ENCODE measurements at regions not wholly inside any gene's neighbourhood (a gene's known extent, or its start where the extent isn't known, plus 50 kb on each side); places are given as distances from the start of the nearest gene placed in this dataset.

DNA sequence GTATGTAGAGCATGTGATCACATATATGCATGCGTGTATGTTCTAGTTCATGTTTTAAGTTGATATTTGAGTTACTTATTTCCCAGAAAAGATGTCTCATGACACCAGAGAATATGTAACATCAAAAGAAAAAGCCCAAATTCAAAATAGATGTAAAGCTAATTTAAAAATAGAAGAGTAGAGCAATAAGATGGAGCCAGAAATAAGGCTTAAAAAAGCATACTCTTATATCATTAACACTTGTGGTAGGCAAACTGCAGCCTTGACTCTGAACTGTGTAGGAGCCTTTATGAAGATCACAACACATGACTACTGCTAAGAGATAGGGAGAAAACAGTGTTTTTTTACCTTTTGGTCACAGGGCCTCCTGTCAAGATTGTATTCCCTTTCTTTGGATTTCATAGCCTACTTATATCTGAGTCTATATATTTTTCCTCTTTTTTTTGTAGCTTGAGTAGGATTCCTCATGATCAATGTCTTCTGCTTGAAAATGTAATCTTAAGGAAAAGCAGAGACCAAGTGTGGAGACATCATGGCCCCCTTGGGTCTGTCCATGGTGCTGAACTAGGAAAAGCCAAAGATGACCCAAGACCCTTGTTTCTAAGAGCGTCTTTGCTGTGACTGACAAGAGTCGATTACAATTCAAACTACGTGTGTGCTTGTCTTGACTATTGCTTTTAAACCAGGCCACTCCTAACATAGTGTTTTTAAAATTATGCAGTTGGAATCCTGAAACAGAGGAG, 390.4 kb downstream of the SHISA9 start:
- DNase-seq (ENCODE audit: low read depth in 2 of 2), result no peak

DNA sequence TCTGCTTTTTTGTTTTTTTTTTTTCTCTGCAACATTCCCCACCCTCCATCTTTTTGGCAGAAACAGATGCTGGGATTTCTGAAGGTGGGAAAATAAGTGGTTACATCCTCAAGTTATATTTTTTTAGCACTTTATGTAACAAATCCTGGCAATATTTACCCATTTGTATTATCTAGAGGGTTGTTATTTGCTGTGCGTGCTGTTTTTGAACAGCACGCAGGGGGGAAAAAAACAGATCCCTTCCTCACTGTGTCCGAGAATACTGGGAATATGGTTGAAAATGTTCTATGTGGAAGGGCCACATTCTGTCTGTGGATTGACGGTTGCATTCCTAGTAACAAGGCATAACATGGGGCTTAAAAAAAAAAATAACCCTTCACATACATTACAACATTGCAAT, 394.8 kb downstream of the SHISA9 start:
- no peak for DNase-seq (ENCODE audit: low read depth in 2 of 2)

DNA sequence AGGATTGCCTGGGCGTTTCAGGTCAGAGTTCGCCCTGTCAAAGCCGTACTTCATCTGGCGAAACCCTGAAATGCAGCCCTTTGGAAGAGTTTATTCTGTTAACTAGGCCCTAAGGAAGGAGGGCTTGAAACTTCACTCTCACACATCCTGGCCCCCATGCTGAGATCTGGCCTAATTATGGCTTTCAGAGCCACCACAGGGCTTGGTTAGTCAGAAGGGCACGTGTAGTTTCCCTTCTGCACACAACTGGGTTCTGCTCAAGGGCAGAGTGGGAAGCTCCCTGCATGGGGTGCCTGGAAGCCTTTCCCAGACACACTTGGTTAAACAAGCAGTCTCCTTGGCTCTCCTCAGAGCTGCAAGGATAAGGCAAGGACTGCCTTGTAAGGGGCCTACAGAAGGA, 397.3 kb downstream of the SHISA9 start:
- DNase-seq (ENCODE audit: low read depth in 2 of 2), result no peak

DNA sequence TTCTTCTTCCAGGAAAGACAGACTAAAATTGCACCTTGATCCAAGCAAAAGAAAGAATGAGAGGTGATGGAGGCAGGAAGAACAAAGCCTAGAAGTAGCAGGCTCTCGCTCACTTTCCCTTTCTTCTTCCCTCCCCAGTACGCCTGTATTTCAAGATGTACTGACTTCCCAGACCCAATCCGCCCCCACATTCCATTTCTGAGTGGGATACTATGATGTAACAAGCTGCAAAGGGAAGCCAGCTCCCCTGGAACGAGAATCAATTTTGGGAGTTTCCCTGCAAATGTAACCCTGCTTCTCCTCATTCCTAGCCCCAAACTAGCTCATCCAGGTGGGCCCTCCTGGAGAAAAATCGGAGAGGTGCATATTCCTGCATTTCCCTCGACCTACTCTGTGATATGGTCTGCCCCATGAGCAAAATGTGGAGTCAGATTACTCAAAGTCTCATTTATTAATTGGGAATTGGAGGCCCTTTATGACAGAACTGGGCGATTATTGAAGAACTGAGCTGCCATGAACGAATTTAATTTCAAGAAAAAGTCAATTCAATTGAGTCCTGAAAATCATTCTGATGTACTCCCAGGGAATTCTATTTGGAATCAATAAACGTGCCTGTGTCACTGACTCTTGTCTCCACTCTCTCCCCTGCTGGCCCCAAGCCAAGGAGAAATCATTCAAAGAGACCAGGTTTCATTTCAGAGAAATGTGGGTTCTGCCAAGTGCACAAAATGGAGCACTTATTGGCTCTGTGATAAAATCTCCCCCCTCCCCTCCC, 398.9 kb downstream of the SHISA9 start:
- DNase-seq (ENCODE audit: low read depth in 2 of 2), result no peak

DNA sequence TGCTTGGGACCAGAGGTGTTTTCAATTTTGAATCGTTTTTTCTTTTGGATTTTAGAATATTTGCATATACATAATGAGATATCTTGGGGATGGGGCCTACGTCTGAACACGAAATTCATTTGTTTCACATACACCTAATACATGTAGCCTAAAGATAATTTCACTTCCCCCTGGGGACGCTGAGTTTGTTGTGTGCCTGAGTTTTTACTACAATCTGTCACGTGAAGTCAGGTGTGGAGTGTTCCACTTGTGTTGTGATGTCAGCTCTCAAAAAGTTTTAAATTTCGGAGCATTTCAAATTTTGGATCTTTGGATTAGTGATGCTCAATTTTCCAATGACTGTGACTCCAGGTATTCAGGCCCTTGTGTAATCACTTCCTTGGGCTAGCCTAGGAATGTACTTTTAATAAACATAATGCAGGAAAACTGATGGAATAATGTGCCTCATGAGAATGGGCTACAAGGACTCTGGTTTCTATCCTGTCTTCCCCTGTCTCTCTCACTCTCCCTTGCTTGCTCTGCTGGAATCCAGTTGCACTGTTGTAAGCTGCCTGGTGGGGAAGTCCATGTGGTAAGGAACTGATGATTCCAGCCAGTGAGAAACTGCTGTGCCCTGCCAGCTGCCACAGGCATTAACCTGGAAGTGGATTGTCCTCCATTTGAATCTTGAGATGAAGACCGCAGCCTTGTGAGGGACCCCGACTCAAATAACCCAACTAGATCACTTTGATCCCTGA, 403.8 kb downstream of the SHISA9 start:
- DNase-seq (ENCODE audit: low read depth in 2 of 2), result no peak

DNA sequence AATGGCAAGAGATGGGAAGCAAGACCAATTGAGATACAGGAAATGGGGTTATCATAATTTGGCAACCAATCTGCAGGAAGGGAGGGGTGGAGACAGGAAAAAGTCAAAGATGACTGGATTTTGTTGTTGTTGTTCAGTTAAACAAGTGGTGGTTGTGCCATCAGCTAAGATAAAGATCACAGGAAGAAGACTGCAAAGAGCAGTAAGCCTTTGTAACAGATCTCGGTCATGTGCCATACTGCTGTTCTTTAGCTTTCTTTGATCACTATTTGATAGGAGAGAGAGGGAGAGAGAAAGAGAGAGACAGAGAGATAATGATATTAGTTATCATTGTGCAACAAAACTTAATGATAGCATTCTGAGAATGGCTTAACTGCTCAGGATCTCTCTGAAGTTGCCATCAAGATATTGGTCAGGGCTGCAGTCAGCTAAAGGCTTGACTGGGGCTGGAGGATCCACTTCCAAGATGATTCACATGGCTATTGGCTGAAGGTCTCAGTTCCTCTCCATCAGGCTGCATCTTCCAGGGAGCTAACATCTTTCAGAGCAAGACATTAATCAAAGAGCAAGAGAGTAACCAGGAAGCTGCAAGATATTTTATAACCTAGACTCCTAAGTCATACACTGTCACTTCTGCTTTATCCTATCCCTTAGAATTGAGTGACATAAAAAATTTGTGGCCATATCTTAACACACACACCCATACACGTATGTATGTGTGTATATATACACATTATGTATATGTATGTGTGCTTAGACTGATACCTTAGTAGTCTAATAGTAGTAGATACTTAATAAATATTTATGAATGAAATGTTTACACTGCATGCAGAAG, 405.0 kb downstream of the SHISA9 start:
- no peak for DNase-seq (ENCODE audit: low read depth in 2 of 2)

DNA sequence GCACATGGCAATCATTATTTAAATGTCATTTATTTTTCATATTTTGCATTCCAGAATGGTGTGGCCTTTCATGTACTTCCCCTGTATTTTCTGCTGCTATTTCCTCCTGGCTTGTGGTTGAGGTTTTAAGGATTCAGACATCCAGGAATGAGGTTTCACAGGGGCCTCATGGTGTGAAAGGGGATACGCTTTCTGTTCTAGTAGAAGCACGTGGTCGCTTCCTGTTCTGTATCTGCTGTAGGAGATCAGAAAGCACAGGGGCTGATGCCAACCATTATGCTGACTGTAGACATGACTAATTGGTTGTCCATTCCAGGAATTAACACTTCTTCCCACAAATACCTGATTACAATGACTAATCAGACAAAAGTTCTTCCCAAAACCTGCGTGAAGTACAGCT, 405.9 kb downstream of the SHISA9 start:
- no peak for DNase-seq (ENCODE audit: low read depth in 2 of 2)

DNA sequence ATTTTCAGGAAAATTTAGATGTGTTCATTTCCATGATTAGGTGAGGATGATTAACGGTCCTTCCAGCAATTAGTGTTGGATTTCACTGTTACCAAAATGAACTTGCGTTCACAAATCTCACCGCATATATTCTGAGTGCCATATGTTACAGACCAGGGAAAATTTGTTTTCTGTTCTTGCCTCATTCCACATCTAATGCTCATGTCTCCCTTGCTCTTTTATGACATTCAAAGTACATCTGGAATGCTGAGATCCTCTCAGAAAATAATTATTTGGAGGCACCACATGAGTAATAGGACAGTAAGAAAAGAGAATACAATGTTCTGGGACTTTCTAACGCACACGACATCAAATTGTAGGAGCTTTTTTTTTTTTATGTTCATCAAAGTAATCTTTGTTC, 406.5 kb downstream of the SHISA9 start:
- no peak for DNase-seq (ENCODE audit: low read depth in 2 of 2)

DNA sequence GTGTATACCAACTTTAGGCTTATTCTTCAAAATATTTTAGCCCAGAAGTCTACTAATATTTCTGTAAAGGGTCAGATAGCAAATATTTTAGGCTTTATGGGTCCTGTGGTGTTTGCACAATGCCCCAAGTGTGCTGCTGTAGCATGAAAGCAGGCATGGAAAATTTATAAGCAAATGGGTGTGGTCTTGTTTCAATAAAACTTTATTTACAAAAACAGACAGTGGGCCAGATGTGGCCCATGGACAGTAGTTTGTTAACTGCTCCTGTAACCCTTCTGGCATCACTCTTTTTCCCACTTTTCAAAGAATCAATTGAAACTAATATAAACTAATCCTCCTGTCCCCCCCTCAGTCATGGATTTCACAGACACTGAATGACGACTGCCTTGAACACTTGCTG, 410.7 kb downstream of the SHISA9 start:
- DNase-seq (ENCODE audit: low read depth in 2 of 2), result no peak

DNA sequence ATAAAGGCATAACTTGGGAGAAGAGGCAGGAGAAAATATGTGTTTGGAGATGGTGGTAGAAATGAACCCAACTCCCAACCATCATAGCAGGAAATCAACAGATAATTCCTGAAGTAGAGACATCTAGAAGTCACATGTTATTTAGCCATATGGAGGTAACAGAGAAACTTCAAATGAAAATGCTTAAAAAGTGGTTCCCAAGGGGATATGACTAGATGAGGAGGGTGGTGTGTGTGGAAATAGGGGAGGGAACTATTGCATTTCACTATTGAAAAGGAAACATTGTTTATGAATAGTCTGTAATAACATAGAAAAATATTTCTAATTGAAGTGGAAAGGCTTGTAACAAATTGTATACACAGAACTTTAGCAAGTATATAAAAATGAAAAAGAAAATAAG, 412.0 kb downstream of the SHISA9 start:
- no peak for DNase-seq (ENCODE audit: low read depth in 2 of 2)

DNA sequence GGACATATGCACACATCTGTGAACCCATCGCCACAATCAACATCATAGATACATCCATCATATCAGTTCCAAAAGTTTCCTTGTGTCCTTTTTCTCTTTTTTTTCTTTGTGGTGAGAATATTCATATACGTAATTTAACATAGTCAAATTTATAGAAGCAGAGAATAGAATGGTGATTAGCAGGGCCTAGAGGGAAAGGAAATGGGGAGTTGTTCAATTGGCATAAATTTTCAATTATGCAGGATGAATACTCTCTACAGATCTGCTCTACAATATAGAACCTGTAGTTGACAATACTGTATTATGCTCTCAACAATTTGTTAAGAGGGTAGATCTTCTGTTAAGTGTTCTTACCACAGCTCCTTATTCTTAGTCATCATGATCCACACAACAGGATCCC, 413.2 kb downstream of the SHISA9 start:
- no peak for DNase-seq (ENCODE audit: low read depth in 2 of 2)

DNA sequence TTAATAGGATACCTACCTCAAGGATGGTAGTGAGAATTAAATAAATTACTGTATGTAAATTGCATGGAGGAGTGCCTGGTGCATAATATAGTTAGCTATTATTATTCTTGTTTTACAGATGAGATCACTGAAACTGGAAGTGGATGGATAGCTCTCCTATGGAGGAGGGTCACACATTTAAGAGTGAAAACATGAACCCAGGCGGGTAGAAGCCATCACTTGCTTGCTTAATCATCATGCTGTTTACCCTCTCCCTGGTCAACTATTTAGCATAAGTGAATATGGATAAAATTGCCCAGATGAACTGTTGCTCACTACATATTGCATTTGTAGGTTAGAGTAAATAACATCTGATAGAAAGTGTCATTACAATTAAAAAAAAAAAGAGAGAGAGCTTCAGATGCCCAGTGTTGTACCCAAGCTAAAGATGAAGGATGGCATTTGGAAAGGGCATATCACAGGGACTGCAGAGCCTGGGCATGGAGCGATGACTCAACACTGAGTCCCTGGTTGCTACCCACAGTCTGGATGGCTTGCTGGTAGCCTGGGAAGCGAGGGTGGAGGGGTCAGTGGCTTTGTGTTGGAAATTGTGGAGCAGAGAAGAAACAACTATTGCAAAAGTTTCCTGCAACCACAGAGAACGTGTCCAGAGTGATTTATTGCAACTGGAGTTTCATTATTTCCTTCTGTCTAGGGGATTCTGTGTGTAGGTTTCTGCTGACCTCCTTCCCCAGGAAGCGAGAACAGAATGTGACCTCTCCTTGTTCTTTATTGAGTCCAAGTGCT, 414.4 kb downstream of the SHISA9 start:
- DNase-seq (ENCODE audit: low read depth in 2 of 2), result no peak

DNA sequence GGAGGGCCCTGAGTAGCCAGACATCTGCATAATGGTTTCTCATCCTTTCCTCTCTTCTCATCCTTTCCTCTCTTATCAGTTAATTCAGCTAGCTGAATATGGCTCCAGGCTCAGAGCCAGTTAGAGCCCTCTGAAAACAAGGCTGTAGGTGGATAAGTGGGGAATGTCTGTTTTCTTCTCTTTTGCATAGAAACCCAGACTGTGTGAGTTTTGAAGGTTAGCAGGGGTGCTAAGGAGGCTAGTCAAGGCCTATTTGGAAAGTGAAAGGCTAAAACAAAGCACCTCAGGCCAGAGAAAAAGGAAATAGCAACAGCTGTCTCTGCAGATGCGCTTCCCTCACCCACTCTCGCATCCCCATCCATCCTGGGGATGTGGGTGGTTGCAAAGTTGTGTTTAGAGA, 420.9 kb downstream of the SHISA9 start:
- DNase-seq (ENCODE audit: low read depth in 2 of 2), result no peak

DNA sequence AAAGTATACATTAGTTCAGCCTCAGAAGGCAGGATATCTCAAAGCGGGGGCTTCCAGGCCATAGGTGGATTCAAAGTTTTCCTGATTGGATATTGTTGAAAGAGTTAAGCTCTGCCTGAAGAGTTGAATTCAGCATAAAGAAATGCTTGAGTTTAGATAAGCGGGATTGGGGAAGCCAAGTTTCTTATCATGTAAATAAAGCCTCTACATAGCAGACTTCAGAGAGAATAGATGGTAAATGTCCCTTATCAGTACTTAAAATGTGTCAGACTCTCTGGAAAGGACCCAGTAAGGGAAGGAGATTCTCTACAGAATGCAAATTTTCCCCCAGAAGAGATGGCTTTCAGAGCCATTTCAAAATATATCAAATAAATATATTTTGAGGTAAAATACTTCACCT, 423.5 kb downstream of the SHISA9 start:
- no peak for DNase-seq (ENCODE audit: low read depth in 2 of 2)

DNA sequence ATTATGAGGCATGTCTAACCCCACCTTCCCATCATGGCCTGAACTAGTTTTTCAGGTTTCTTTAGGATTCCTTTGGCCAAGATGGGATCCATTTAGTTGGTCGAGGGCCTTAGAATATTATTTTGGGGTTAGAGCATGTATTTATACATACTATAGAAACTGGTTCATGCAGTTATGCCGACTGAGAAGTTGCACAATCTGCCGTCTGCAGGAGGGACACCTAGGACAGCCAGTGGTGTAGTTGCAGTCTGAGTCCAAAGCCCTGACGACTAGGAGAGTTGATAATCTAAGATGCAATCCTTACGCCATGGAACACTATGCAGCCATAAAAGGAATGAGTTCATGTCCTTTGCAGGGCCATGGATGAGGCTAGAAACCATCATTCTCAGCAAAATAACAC, 424.0 kb downstream of the SHISA9 start:
- DNase-seq (ENCODE audit: low read depth in 2 of 2), result no peak

DNA sequence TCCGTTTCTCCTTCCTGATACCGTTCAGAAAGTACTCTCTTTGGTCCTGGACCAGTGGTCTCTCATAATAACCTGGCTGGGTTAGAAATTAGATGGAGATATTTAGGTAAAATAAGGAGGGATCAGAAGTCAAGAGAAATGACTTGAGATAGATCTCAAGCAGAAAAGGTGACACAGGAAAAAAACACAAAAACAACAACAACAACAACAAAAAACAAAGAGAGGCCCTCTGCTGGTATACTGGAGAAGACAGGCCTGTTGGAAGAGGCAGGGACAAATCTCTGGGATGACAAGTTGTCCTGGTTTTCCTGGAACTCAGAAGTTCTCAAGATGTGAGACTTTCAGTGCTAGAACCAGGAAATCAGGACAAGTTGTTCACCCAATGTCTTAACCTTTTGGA, 430.5 kb downstream of the SHISA9 start:
- no peak for DNase-seq (ENCODE audit: low read depth in 2 of 2)

DNA sequence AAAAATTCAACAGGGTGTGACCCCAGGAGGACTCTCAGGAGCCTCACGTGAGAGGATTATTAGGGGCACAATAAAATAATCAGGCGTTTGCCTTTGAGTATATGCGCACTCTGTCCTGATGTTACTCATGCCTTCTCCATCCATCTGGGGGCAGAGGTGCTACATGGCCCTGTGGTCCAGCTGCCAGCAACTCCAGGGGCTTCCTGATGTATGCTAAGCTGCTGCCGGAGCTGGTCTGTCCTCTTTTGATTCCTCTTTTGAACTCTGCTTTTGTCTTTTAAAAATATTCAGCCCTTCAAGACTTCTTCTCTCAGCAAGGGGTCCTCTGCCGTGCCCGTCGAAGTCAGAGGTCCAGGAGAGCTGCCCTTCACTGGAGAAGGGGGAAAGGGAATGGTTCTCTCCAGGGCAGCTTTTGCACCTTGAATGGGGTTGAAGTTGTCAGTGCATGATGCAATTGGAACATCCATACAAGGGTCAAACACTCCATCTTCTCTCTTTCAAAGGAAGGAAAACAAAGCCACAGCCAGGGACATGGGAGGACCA, 431.4 kb downstream of the SHISA9 start:
- no peak for DNase-seq (ENCODE audit: low read depth in 2 of 2)

DNA sequence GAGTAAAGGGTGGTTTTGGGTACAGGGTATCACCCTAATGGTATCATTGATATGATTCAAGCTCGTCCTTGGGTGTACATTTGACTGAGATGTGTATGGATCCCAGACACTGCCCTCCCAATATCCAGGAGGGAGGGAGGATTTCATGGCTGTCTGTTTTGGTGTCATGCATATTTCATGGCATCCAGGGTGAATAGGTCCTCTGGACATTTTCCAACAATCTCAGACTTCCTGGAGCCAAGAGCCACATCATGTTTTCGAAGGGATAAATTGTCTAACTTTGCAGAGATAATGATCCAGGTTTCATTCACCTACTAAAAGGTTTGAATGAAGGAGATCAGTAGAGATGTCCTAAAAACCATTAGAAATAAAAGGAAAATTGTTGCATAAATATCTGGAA, 431.9 kb downstream of the SHISA9 start:
- DNase-seq (ENCODE audit: low read depth in 2 of 2), result no peak

DNA sequence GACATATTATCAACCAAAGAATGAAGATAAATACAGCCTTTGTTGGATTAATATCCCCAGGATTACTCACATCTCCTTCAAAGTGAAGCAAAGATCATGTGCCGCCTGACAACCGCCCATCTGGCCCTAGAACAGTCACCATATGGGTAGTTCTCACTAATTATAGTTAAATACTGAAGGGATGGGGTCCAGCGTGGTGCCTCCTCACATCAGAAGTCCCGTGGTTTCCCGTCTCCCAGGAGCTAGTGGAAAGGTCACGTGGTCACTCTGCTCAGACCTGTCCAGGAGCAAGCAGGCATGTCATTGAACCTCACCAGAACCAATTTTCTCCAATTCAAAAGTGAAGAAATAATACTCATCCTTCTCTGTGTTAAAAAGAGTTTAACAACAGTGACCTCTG, 434.5 kb downstream of the SHISA9 start:
- no peak for DNase-seq (ENCODE audit: low read depth in 2 of 2)

DNA sequence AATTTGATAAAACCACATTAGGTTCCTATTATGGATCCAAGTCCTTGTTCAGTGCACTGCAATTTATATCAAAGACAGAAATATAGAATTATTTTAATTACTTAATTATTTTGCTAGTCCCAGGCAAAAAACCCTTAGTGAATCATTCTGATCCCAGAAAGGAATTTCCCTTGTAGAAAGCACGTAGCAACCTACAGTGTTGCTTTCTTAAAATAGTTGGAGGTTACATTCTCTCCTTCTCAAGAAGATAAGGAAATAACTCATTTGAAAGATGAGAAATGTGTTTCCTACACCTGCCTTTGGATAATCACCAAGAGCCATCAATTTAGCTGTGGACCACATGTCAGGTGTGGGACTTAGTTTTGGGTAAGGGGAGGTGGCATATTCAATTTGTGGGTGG, 434.9 kb downstream of the SHISA9 start:
- no peak for DNase-seq (ENCODE audit: low read depth in 2 of 2)
